ENCODE measurements at regions not wholly inside any gene's neighbourhood (a gene's known extent, or its start where the extent isn't known, plus 50 kb on each side); places are given as distances from the start of the nearest gene placed in this dataset.

- FAIRE-seq (no peak), DNase-seq (ENCODE audit: low spot score) (no peak)
Measured at GRCh38 chr1:239436286-239436685, 49.9 kb downstream of the CHRM3 start.

GRCh38 chr1:239437822-239438221, 51.5 kb downstream of the CHRM3 start:
- no peak for FAIRE-seq
- no peak for DNase-seq (ENCODE audit: low spot score)

GRCh38 chr1:239438891-239439290, 52.5 kb downstream of the CHRM3 start:
- no peak for DNase-seq (ENCODE audit: low spot score)
- FAIRE-seq, result no peak

- no peak for FAIRE-seq
Measured at GRCh38 chr1:239443361-239443760, 57.0 kb downstream of the CHRM3 start.

GRCh38 chr1:239446611-239447010, 60.2 kb downstream of the CHRM3 start:
- no peak for FAIRE-seq

More at GRCh38 chr1:239443361-239443760, 57.0 kb downstream of the CHRM3 start:
- DNase-seq (ENCODE audit: low spot score), result no peak

GRCh38 chr1:239448911-239449310, 62.5 kb downstream of the CHRM3 start:
- no peak for FAIRE-seq
- DNase-seq (ENCODE audit: low spot score), result no peak

More at GRCh38 chr1:239446611-239447010, 60.2 kb downstream of the CHRM3 start:
- no peak for DNase-seq (ENCODE audit: low spot score)

GRCh38 chr1:239455743-239456142, 69.4 kb downstream of the CHRM3 start:
- FAIRE-seq (no peak), DNase-seq (ENCODE audit: low spot score) (no peak)

- DNase-seq (ENCODE audit: low spot score) (no peak), FAIRE-seq (no peak)
Measured at GRCh38 chr1:239456788-239457187, 70.4 kb downstream of the CHRM3 start.

GRCh38 chr1:239457491-239458143, 71.2 kb downstream of the CHRM3 start:
- no peak for FAIRE-seq

GRCh38 chr1:239458144-239458500, 71.8 kb downstream of the CHRM3 start:
- DNase-seq (ENCODE audit: low spot score) (no peak), FAIRE-seq (no peak)

More at GRCh38 chr1:239457491-239458143, 71.2 kb downstream of the CHRM3 start:
- no peak for DNase-seq (ENCODE audit: low spot score)

- DNase-seq (ENCODE audit: low spot score) (no peak), FAIRE-seq (no peak)
Measured at GRCh38 chr1:239467730-239468129, 81.4 kb downstream of the CHRM3 start.

- FAIRE-seq, result no peak
- no peak for DNase-seq (ENCODE audit: low spot score)
Measured at GRCh38 chr1:239478069-239478468, 91.7 kb downstream of the CHRM3 start.

GRCh38 chr1:239483391-239483790, 97.0 kb downstream of the CHRM3 start:
- no peak for FAIRE-seq
- no peak for DNase-seq (ENCODE audit: low spot score)

- no peak for FAIRE-seq
Measured at GRCh38 chr1:239493811-239494414, 107.5 kb downstream of the CHRM3 start.

GRCh38 chr1:239505094-239505493, 118.7 kb downstream of the CHRM3 start:
- FAIRE-seq (no peak), DNase-seq (ENCODE audit: low spot score) (no peak)

More at GRCh38 chr1:239493811-239494414, 107.5 kb downstream of the CHRM3 start:
- DNase-seq (ENCODE audit: low spot score), result no peak

GRCh38 chr1:239507826-239508225, 121.5 kb downstream of the CHRM3 start:
- no peak for FAIRE-seq

GRCh38 chr1:239511875-239512274, 125.5 kb downstream of the CHRM3 start:
- FAIRE-seq (no peak), DNase-seq (ENCODE audit: low spot score) (no peak)

More at GRCh38 chr1:239507826-239508225, 121.5 kb downstream of the CHRM3 start:
- no peak for DNase-seq (ENCODE audit: low spot score)

- FAIRE-seq, result no peak
- DNase-seq (ENCODE audit: low spot score), result no peak
Measured at GRCh38 chr1:239516579-239516978, 130.2 kb downstream of the CHRM3 start.

- FAIRE-seq (no peak), DNase-seq (ENCODE audit: low spot score) (no peak)
Measured at GRCh38 chr1:239526391-239526790, 140.0 kb downstream of the CHRM3 start.

- DNase-seq (ENCODE audit: low spot score) (no peak), FAIRE-seq (no peak)
Measured at GRCh38 chr1:239527051-239527693, 140.8 kb downstream of the CHRM3 start.

- no peak for DNase-seq (ENCODE audit: low spot score)
- FAIRE-seq, result no peak
Measured at GRCh38 chr1:239536165-239536849, 149.9 kb downstream of the CHRM3 start.

GRCh38 chr1:239537795-239538194, 151.4 kb downstream of the CHRM3 start:
- no peak for FAIRE-seq

More at GRCh38 chr1:239537795-239538194, 151.4 kb downstream of the CHRM3 start:
- DNase-seq (ENCODE audit: low spot score), result no peak

Data from RCC 7860 (cell line).